ENCODE measurements at regions not wholly inside any gene's neighbourhood (a gene's known extent, or its start where the extent isn't known, plus 50 kb on each side); places are given as distances from the start of the nearest gene placed in this dataset.

GRCh38 chr3:164845739-164846138 is 232.6 kb downstream of the SI start:
- H3K27me3 ChIP-seq (ENCODE audit: control insufficient read depth in 2 of 2, insufficient read depth in 2 of 2, low read length in 2 of 2), result no peaks in the 10 kb centered on the region
- DNase-seq (ENCODE audit: low read depth, low spot score) (no peak), FAIRE-seq (no peak)
- no peaks in the 10 kb centered on the region for H3K36me3 ChIP-seq (ENCODE audit: control insufficient read depth in 2 of 2, extremely low read depth in 1 of 2, insufficient read depth in 2 of 2, low read length in 2 of 2)
- peaks cover 2% of the 10 kb centered on the region for H3K9me3 ChIP-seq (replicated peaks; ENCODE audit: control insufficient read depth, insufficient read depth, low read length)
- BruUV-seq (replicated peaks), result no TSS peak
- no peak overlapping the region for H3K9ac ChIP-seq (replicated peaks; ENCODE audit: extremely low read depth, insufficient read depth, low read length)
- no peak overlapping the region for H3K4me2 ChIP-seq (ENCODE audit: insufficient read depth, low read length)
- H3K4me1 ChIP-seq (ENCODE audit: control insufficient read depth, extremely low read depth, insufficient read depth, low read length), result no peaks in the 10 kb centered on the region
- H3K9me1 ChIP-seq (replicated peaks; ENCODE audit: control insufficient read depth, extremely low read depth, insufficient read depth, low read length), result no peaks in the 10 kb centered on the region
- TF ChIP-seq CTCF (IDR thresholded peaks at IDR 0.05; ENCODE audit: extremely low read depth in 1 of 2, insufficient read depth in 1 of 2, low read depth in 1 of 2, low read length in 2 of 2) (no peak), POLR2AphosphoS5 (IDR thresholded peaks at IDR 0.05; ENCODE audit: insufficient read depth, low read depth, low read length) (no peak), JUN (IDR thresholded peaks at IDR 0.05; ENCODE audit: borderline replicate concordance, insufficient read depth, insufficient read length, low read depth) (no peak), FOS (IDR thresholded peaks at IDR 0.05; ENCODE audit: borderline replicate concordance, insufficient read depth, low read length) (no peak), EZH2 (IDR thresholded peaks at IDR 0.05; ENCODE audit: borderline replicate concordance, low read depth, low read length, severe bottlenecking) (no peak), GATA2 (IDR thresholded peaks at IDR 0.05; ENCODE audit: insufficient read depth, insufficient read length, low read depth, low read length) (no peak), POLR2A (IDR thresholded peaks at IDR 0.05; ENCODE audit: low read depth, low read length) (no peak), MYC (IDR thresholded peaks at IDR 0.05; ENCODE audit: low read depth, low read length) (no peak), MAX (IDR thresholded peaks at IDR 0.05; ENCODE audit: insufficient read depth, insufficient read length) (no peak)
- no peak overlapping the region for H3K27ac ChIP-seq (ENCODE audit: insufficient read depth, low read depth, low read length)
- no peak overlapping the region for H2AFZ ChIP-seq (ENCODE audit: low read depth, low read length)
- no peaks in the 10 kb centered on the region for H3K79me2 ChIP-seq (ENCODE audit: control insufficient read depth, insufficient read depth, low read length)
- ChIA-PET POLR2A (no interaction called here), CTCF (no interaction called here)
- dilution Hi-C loops (cut with MboI; ENCODE audit: extremely low pct_ligation_motif_present, low sequenced_read_pairs) (no loop called here), intact Hi-C loops (cut with micrococcal nuclease) (no loop called here)
- no peaks in the 10 kb centered on the region for H4K20me1 ChIP-seq (replicated peaks; ENCODE audit: control insufficient read depth, extremely low read depth, insufficient read depth, low read length)
- H3K4me3 ChIP-seq (replicated peaks in 1 of 3; ENCODE audit: insufficient read depth in 1 of 3, low read depth in 1 of 3, low read length in 3 of 3), result no peak overlapping the region

Measured in endothelial cell of umbilical vein (primary cell).